HL-60 (cell line): ENCODE measurements at regions not wholly inside any gene's neighbourhood (a gene's known extent, or its start where the extent isn't known, plus 50 kb on each side); places are given as distances from the start of the nearest gene placed in this dataset.

Experiments
- CTCF ChIP-seq: IDR thresholded peaks from one replicate; pipeline ENCODE4 v1.5.1; 2011; ENCODE audit warnings: low read length, control low read depth, inconsistent platforms; ENCODE audit not compliant: insufficient read depth
- POLR2AphosphoS5 ChIP-seq: IDR thresholded peaks from 2 replicates; pipeline ENCODE4 v1.6.1; 2012; ENCODE audit warnings: low read depth
- REST ChIP-seq: IDR thresholded peaks from 2 replicates; pipeline ENCODE4 v1.6.1; 2012; ENCODE audit warnings: low read depth; ENCODE audit not compliant: insufficient replicate concordance
- SPI1 ChIP-seq: IDR thresholded peaks from 2 replicates; pipeline ENCODE4 v1.6.1; 2012; ENCODE audit warnings: low read depth, mild to moderate bottlenecking, borderline replicate concordance

- TF ChIP-seq CTCF, result no peak
- no peak for TF ChIP-seq POLR2AphosphoS5
- no peak for TF ChIP-seq SPI1
- no peak for TF ChIP-seq REST
Measured at GRCh38 chr12:83465632-83466031, 778.9 kb downstream of the TMTC2 start.
